ENCODE measurements at regions not wholly inside any gene's neighbourhood (a gene's known extent, or its start where the extent isn't known, plus 50 kb on each side); places are given as distances from the start of the nearest gene placed in this dataset.

GRCh38 chr2:111712361-111712760 lies 171.6 kb downstream of the ANAPC1 start:
- no peak for DNase-seq (ENCODE audit: low spot score)

GRCh38 chr2:111712940-111713515 lies 171.0 kb downstream of the ANAPC1 start:
- DNase-seq (ENCODE audit: low spot score): no peak

DNA sequence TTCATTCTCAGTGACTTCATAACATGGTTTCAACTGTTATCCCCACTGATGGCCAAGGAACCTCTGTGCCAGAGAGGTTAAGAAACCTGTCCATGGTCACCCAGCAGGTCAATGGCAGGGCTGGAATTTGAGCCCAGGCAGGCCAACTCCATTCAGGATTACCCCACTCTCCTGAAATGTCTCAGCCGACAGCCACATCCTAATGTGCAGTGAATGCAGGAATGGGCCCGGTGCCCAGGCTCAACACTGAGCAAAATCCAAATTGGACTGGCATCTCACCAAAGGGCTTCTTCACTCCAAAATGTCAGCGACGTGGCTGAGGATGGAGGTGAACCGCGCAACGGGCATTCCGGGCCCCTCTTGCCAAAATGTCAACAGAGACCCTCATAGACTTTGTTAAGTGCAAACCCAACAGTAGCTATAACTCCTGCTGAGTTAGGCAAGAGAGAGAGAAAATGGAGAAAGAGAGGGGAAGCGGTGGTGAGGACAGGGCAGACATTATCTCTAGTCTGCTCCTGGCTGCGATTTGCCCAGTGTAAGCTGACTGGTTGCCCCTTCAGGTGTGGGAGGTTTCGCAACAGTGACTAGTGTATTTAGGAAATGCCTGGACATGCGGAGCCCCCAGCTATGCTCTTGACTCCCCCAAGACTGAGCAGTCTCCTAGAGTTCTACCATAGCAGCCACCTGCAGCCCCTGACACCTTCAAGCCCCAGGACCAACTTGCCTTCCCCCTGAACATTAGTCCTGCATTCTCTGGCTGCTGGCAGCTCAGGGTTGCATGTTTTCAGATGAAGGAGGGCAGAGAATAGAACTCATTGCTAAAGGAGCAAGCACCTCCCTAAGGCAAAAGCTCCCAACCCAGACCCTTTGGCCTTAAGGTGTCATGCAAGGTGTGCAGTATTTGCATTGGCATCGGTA lies 167.7 kb downstream of the ANAPC1 start:
- DNase-seq (ENCODE audit: low spot score): no peak

GRCh38 chr2:111716905-111717775 lies 166.9 kb downstream of the ANAPC1 start:
- no peak for DNase-seq (ENCODE audit: low spot score)

Data from CD4-positive, alpha-beta T cell treated with Interleukin-2 at 100 ng/mL for 4 hours (primary cell).